ENCODE measurements at regions not wholly inside any gene's neighbourhood (a gene's known extent, or its start where the extent isn't known, plus 50 kb on each side); places are given as distances from the start of the nearest gene placed in this dataset.
"Not testable (repeated sequence)": the region's sequence is repeated elsewhere in the genome, so short reads cannot be mapped to it uniquely, and the experiment has no call there.

GRCh38 chr18:5830902-5831301, 64.4 kb downstream of the TMEM200C start:
- H3K36me3 ChIP-seq; H3K27ac ChIP-seq (replicated peaks in 1 of 4); H3K9me3 ChIP-seq; DNase-seq (ENCODE audit: extremely low spot score); intact Hi-C loops (cut with DNase I); H3K4me1 ChIP-seq; H3K4me3 ChIP-seq; H3K27me3 ChIP-seq: not testable (repeated sequence)
- WGBS, result 100% methylated on average over 1 of the region's 1 CpG

- DNase-seq (ENCODE audit: extremely low spot score), result no peak
- 80% methylated on average over 1 of the region's 1 CpG for WGBS
- intact Hi-C loops (cut with DNase I), result no loop called here
Measured at GRCh38 chr18:5828913-5829312, 66.4 kb downstream of the TMEM200C start.

GRCh38 chr18:5825663-5826062, 69.7 kb downstream of the TMEM200C start:
- TF ChIP-seq CTCF (IDR thresholded peaks at IDR 0.05) (no peak), EP300 (IDR thresholded peaks at IDR 0.05) (no peak), POLR2AphosphoS5 (IDR thresholded peaks at IDR 0.05) (no peak), POLR2A (IDR thresholded peaks at IDR 0.05; ENCODE audit: low read depth) (no peak)
- WGBS, result 85% methylated on average over 4 of the region's 4 CpGs
- Histone ChIP-seq H3K36me3 (no peaks in the 10 kb centered on the region), H3K27me3 (peaks cover 0 to 8% (median 0%) of the 10 kb centered on the region in 4 donors), H3K4me1 (no peaks in the 10 kb centered on the region), H3K27ac (replicated peaks in 1 of 4) (no peak overlapping the region), H3K9me3 (no peaks in the 10 kb centered on the region), H3K4me3 (no peak overlapping the region)
- intact Hi-C loops (cut with DNase I), result no loop called here
- DNase-seq (ENCODE audit: extremely low spot score), result no peak

More at GRCh38 chr18:5828913-5829312, 66.4 kb downstream of the TMEM200C start:
- H3K36me3 ChIP-seq, result no peaks in the 10 kb centered on the region
- no peaks in the 10 kb centered on the region for H3K4me1 ChIP-seq
- H3K4me3 ChIP-seq, result no peak overlapping the region
- no peaks in the 10 kb centered on the region for H3K9me3 ChIP-seq
- peaks cover 0 to 8% (median 0%) of the 10 kb centered on the region in 4 donors for H3K27me3 ChIP-seq
- no peak overlapping the region for H3K27ac ChIP-seq (replicated peaks in 1 of 4)
- TF ChIP-seq CTCF (IDR thresholded peaks at IDR 0.05), result no peak
- no peak for TF ChIP-seq POLR2A (IDR thresholded peaks at IDR 0.05; ENCODE audit: low read depth)
- TF ChIP-seq POLR2AphosphoS5 (IDR thresholded peaks at IDR 0.05), result no peak
- TF ChIP-seq EP300 (IDR thresholded peaks at IDR 0.05), result no peak

GRCh38 chr18:5824370-5824984, 70.8 kb downstream of the TMEM200C start:
- DNase-seq (ENCODE audit: extremely low spot score), result no peak
- 50% methylated on average over 5 of the region's 5 CpGs for WGBS
- H3K36me3 ChIP-seq, result no peaks in the 10 kb centered on the region
- TF ChIP-seq POLR2A (IDR thresholded peaks at IDR 0.05; ENCODE audit: low read depth), result no peak
- TF ChIP-seq CTCF (IDR thresholded peaks at IDR 0.05), result no peak
- no peak for TF ChIP-seq POLR2AphosphoS5 (IDR thresholded peaks at IDR 0.05)
- no peak for TF ChIP-seq EP300 (IDR thresholded peaks at IDR 0.05)
- H3K27ac ChIP-seq (replicated peaks in 1 of 4), result no peak overlapping the region
- no peaks in the 10 kb centered on the region for H3K4me1 ChIP-seq
- H3K9me3 ChIP-seq, result no peaks in the 10 kb centered on the region
- intact Hi-C loops (cut with DNase I), result no loop called here
- H3K4me3 ChIP-seq, result no peak overlapping the region
- H3K27me3 ChIP-seq, result peaks cover 0 to 8% (median 0%) of the 10 kb centered on the region in 4 donors

DNA sequence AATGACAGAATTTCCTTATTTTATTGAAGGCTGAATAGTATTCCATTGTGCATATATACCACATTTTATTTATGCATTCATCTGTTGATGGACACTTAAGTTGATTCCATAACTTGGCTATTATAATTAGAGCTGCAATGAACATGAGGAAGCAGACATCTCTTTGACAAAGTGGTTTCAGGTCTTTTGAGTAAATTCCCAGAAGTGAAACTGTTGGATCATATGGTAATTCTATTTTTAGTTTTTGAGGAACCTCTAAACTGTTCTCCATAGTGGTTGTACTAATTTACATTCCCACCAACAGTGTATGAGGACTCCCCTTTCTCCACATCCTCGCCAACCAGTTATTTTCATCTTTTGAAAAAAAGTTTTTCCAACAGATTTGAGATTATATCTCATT, 77.5 kb downstream of the TMEM200C start:
- Histone ChIP-seq H3K27ac (replicated peaks in 1 of 4) (no peak overlapping the region), H3K4me1 (no peaks in the 10 kb centered on the region), H3K9me3 (no peaks in the 10 kb centered on the region), H3K36me3 (no peaks in the 10 kb centered on the region), H3K27me3 (no peaks in the 10 kb centered on the region), H3K4me3 (no peak overlapping the region)
- TF ChIP-seq POLR2AphosphoS5 (IDR thresholded peaks at IDR 0.05), result no peak
- TF ChIP-seq EP300 (IDR thresholded peaks at IDR 0.05), result no peak
- no peak for TF ChIP-seq CTCF (IDR thresholded peaks at IDR 0.05)
- TF ChIP-seq POLR2A (IDR thresholded peaks at IDR 0.05; ENCODE audit: low read depth), result no peak
- no peak for DNase-seq (ENCODE audit: extremely low spot score)
- intact Hi-C loops (cut with DNase I), result no loop called here
- WGBS, result 64% methylated on average over 1 of the region's 1 CpG

Data from esophagus muscularis mucosa (tissue), 4 donors.